8988T (cell line): ENCODE measurements at regions not wholly inside any gene's neighbourhood (a gene's known extent, or its start where the extent isn't known, plus 50 kb on each side); places are given as distances from the start of the nearest gene placed in this dataset.
"Not testable (repeated sequence)": the region's sequence is repeated elsewhere in the genome, so short reads cannot be mapped to it uniquely, and the experiment has no call there.

ENCODE experiments used
- DNase-seq: peaks from one replicate; pipeline ENCODE4 v3.0.0; 2011

GRCh38 chr4:56575820-56576429 is 70.3 kb downstream of the ARL9 start:
- DNase-seq = peak; percentile 24

GRCh38 chr4:56592417-56592816 is 86.8 kb downstream of the ARL9 start:
- DNase-seq = not testable (repeated sequence)
